ENCODE measurements at regions not wholly inside any gene's neighbourhood (a gene's known extent, or its start where the extent isn't known, plus 50 kb on each side); places are given as distances from the start of the nearest gene placed in this dataset.

- no peak for DNase-seq
Observed at GRCh38 chr4:181581983-181582382, 661.2 kb upstream of the TENM3 start.

GRCh38 chr4:181582595-181582994 lies 660.6 kb upstream of the TENM3 start:
- no peak for DNase-seq

GRCh38 chr4:181588733-181589302 lies 654.4 kb upstream of the TENM3 start:
- DNase-seq = no peak

DNA sequence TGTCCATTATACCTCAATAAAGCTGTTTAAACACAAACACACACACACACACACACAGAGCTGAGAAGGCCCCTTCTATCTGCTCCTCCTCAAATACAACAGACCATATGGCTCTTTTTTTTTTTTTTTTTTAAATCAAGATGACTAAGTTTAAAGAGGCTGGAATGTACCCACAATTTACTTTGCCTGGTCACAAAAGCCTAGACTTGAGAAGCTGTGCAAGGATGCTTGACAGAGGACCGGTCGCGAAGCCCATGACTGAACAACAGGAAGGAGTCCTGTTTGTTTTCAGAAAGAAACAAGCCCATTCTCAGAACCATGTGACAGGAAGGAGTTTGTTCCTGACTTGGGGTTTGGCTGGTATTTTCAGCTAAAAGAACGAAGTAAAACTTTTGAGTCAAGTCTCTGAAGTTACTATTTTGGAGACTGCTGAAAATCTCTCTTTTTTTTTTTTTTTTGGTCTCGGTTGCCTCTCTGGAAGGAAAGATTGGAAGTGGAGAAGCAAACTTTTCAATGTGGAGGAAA lies 650.9 kb upstream of the TENM3 start:
- no peak for DNase-seq

DNA sequence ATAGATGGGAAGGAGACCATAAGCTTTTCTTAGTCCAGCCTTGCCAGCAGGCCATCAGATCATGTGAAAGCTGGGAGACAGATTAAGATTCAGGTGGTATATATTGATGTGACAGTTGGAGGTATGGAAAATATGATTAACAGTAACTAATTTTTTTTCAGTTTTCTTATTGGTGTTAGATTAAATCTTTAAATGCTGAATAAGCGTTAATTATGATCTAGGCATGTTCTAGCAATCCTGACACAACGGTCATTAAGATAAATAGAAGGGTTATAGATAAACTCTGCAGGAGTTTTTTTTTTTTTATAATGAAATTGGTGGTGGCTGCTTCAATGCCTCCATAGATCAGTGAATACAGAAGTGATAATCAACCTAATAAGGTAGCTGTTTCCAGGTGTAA lies 649.5 kb upstream of the TENM3 start:
- no peak for DNase-seq

- no peak for DNase-seq
Observed at GRCh38 chr4:181594188-181594587, 649.0 kb upstream of the TENM3 start.

DNA sequence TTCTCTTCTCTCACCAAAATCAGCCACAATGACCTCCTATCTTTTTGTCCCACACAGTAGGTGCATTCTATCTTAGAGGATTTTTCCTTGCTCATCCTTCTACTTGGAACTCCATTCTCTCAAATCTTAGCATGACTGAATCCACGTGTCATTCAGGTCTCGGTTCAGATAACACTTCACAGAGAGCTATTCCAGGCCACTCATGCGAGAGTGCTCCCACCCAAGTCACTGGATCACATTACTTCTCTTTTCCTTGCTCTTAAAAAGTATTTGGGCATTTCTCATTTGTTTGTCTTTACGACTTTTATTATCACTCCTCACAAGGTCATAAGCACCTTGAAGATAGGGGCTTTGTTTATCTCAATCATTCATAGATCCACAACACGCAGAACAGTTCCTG lies 647.5 kb upstream of the TENM3 start:
- no peak for DNase-seq

- peak; percentile 37 for DNase-seq
Observed at GRCh38 chr4:181597766-181598165, 645.4 kb upstream of the TENM3 start.

DNA sequence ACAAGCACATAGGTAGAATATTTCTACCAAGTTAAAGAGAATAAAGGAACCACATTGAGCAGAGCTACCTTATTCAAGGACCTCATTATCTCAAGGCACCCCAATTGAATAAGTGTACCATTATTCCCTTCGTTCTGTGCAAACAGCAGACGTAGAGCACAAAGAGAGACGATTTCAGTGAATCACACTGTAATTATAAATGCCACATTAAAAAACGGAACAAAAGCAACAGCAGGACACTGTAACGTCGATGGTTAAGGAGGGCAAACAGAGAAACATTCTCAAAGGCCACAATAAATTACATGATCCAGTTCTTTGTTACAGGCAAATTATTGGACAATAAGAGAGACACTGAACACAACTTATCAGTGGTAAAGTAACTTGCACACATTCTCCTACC lies 644.1 kb upstream of the TENM3 start:
- DNase-seq = no peak

- DNase-seq = peak; percentile 12
Observed at GRCh38 chr4:181601103-181601502, 642.1 kb upstream of the TENM3 start.

DNA sequence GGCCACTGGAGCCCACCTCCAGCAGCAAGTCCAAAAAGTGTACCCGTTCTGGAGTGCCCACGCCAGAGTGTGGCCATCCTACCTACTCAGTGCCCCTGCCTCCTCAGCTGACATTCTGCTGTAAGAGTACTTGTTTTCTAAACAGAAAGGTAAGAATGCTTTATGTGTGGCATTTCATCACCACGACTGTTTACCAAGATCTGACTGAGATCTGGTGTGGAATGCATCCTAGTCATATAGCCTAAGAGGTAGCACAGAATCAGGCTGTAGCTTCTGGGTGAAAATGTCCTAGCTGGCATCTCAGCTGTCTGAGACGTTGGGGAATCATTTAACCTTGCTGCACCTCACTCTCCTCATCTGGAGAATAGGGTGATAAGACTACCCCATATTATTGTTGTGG lies 638.7 kb upstream of the TENM3 start:
- DNase-seq = no peak

- DNase-seq = no peak
Observed at GRCh38 chr4:181606300-181606699, 636.9 kb upstream of the TENM3 start.

- peak; percentile 15 for DNase-seq
Observed at GRCh38 chr4:181608181-181608580, 635.0 kb upstream of the TENM3 start.

DNA sequence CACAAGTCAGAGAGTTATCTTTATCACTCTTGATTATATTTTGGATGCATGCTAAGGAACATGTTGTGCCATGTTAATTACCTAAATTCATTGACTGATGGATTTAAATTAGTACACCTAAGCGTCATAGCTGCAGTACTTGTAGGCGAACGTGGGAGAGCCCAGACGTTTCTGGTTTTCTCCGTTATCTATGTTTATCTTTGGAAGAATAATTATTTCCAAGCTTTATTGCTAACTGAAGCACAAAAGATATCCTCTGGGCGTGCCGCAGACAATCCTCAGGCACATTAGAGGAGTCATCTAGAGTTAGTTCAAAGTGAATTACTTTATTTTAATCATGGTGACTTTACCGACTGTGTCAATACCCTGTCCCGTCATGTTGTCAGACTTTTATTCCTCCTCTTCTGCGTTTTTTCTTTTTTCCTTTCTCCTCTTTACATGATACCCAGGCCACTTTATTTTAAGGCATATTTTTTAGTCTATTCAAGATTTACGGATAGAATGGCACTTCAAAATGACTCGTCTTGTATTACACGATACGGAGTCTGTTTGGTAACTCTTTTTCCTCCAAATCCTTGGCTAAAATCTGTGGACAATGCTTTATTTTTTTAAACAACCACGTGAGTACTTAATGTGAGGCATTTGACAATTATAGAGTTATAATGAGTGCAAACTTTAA lies 632.0 kb upstream of the TENM3 start:
- DNase-seq = no peak

- DNase-seq = peak; percentile 3
Observed at GRCh38 chr4:181611946-181612600, 631.1 kb upstream of the TENM3 start.

- peak; percentile 6 for DNase-seq
Observed at GRCh38 chr4:181613200-181613599, 630.0 kb upstream of the TENM3 start.

GRCh38 chr4:181618038-181618618 lies 625.1 kb upstream of the TENM3 start:
- no peak for DNase-seq

DNA sequence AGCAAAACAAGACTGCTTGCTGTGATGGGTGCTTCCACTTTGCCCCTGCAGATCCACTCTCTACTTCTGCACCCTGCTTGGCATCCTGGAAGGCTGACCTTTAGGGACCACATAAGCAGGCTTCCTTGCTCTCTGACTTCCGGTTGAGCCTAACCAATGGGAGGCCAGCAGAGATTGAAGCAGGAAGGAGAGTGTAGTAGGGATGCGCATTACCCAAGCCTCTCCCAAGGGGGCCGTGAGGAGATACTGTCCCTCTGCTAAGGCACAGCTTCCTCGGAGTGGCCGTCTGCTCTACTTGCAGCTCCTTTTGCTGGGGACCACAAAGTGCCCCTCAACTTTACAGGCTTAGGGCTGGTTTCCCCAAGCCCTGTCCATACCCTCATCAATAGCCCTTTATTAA lies 624.3 kb upstream of the TENM3 start:
- DNase-seq = no peak

- no peak for DNase-seq
Observed at GRCh38 chr4:181619651-181620050, 623.6 kb upstream of the TENM3 start.

DNA sequence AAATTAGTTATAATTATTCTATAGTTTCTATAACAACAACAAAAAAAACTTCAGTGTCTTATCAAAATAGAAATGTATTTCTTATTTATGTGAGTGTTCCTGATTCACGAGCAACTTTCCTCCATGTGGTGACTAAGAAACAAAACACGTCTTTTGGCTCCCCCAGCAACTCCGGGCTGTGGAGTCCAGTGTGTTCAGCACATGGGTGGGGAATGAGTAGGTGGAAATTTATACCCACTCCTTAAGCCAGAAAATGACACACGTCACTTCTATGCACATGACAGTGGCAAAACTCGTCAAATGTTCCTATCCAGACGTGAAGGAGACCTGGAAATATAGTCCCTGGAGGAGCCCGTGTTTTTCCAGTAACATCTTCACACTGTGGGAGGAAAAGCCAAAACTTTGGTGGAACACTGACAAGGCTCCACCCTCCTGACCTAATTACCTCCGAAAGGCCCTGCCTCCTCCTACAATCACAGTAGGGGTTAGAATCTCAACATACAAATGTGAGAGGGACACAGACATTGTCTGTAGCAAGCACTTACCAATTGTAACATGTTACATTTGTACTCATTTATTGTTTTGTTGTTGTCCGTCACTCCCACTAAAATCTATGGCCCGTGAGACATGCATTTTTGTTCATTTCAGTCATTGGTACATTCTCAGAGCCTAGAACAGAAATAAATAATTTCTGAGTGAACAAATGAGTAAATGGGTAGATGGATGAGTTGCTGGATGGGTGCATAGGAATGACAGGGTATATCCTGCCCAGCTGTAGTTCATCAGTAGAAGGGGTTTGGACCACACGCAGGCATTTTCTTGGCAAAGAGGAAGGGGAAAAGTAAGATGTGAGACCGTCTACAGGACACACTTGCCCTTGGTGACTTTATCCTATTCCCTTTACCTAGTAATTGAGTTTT lies 605.8 kb upstream of the TENM3 start:
- peak; percentile 28 for DNase-seq

DNA sequence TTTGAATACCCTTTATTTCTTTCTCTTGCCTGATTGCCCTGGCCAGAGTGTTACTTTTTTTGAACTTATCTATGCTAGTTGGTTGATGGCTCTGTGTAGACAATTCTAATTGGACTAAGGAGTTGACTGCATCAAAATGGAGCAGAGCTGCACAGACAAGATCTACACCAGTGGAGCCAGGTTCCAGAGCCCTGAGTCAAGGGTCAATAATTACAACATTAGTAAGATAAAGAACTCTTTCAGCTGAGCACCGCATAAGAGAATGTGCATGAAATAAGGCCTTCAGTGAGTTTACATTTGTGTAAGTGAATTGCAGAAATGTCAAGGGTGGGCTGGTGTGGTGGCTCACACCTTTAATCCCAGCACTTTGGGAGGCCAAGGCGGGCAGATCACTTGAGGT lies 599.7 kb upstream of the TENM3 start:
- DNase-seq = no peak

GRCh38 chr4:181645489-181645888 lies 597.7 kb upstream of the TENM3 start:
- DNase-seq = no peak

DNA sequence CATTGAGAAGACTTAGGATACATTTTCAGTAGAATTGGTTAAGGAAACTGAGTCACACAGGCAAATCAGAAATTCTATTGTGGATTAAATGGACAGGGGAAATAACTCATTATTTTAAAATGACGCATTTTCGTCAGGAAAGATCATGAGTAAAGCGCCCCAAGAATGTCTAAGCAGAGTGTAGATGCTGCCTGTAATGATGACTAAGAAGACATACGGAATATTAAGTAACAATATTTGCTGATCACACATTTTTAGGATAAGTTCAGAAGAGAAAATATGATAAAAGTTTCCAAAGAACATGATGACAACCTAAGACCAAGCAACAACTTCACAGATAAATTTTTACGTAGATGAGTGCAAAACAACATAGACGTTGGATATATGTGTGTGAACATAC lies 596.3 kb upstream of the TENM3 start:
- peak; percentile 66 for DNase-seq

Measured in fibroblast of skin of right quadriceps (primary cell).